H1 (cell line): ENCODE measurements at regions not wholly inside any gene's neighbourhood (a gene's known extent, or its start where the extent isn't known, plus 50 kb on each side); places are given as distances from the start of the nearest gene placed in this dataset.

Experiments used
- CTCF ChIA-PET: fragments of 300-600 bp; sonication (Branson Sonifier 250); formaldehyde crosslinking; loops from one replicate; lab custom pipeline; 2021; ENCODE audit not compliant: partially characterized antibody; lab: Charles Lee
- POLR2A ChIA-PET: fragments of 300-600 bp; sonication (Branson Sonifier 250); formaldehyde crosslinking; loops from one replicate; lab custom pipeline; 2021; ENCODE audit warnings: inconsistent platforms; ENCODE audit not compliant: partially characterized antibody; lab: Charles Lee
- DNase-seq, 2 experiments: peaks; one replicate each; pipeline versions ENCODE4 v3.0.0 to v3.0.0-alpha.2; 2010 to 2022; ENCODE audit warnings: low spot score in 2 of 2, low read depth in 1 of 2, mixed read lengths in 1 of 2
- FAIRE-seq: peaks from 2 replicates; lab custom pipeline; 2011; peaks lifted over from hg19 to GRCh38; lab: Jason Lieb, UNC
- H2AFZ ChIP-seq: 2 replicates; pipeline ENCODE4 v1.8.1; 2012; ENCODE audit warnings: low read length, inconsistent platforms
- H2AK5ac ChIP-seq: 2 replicates; pipeline ENCODE4 v1.6.1; 2013; ENCODE audit warnings: low read depth, low read length
- H2BK120ac ChIP-seq: replicated peaks from 2 replicates; pipeline ENCODE3; 2013; ENCODE audit warnings: low read depth, low read length, inconsistent platforms
- H2BK12ac ChIP-seq: 2 replicates; pipeline ENCODE4 v1.6.1; 2013; ENCODE audit warnings: low read depth, low read length
- H2BK15ac ChIP-seq: 2 replicates; pipeline ENCODE4 v1.6.1; 2013; ENCODE audit warnings: low read length
- H2BK20ac ChIP-seq: 2 replicates; pipeline ENCODE4 v1.6.1; 2013; ENCODE audit warnings: low read length
- H2BK5ac ChIP-seq: 2 replicates; pipeline ENCODE4 v1.6.1; 2013; ENCODE audit warnings: low read depth, low read length
- H3K14ac ChIP-seq: 2 replicates; pipeline ENCODE4 v1.6.1; 2013; ENCODE audit warnings: inconsistent platforms; ENCODE audit not compliant: insufficient read length
- H3K18ac ChIP-seq: 2 replicates; pipeline ENCODE4 v1.6.1; 2013; ENCODE audit warnings: low read length; ENCODE audit errors: extremely low read depth
- H3K23ac ChIP-seq: 2 replicates; pipeline ENCODE4 v1.6.1; 2013; ENCODE audit warnings: inconsistent platforms; ENCODE audit not compliant: insufficient read length
- H3K23me2 ChIP-seq: 2 replicates; pipeline ENCODE4 v1.6.1; 2013; ENCODE audit warnings: low read depth, low read length
- H3K27ac ChIP-seq: 2 replicates; pipeline ENCODE4 v1.6.1; 2011; ENCODE audit warnings: low read depth, low read length, inconsistent platforms
- H3K27me3 ChIP-seq, 4 experiments: replicated peaks in 1 of 4; 1 replicate in 1 of 4; 2 replicates in 3 of 4; pipeline versions ENCODE4 v1.6.1 to v1.8.1; 2011 to 2013; ENCODE audit warnings: low read length in 3 of 4, mild to moderate bottlenecking in 3 of 4, inconsistent platforms in 2 of 4, mixed read lengths in 2 of 4, moderate library complexity in 1 of 4; ENCODE audit not compliant: control insufficient read depth in 3 of 4, insufficient read depth in 3 of 4; ENCODE audit errors: extremely low read depth in 1 of 4
- H3K36me3 ChIP-seq, 4 experiments: 2 replicates each; pipeline versions ENCODE4 v1.6.1 to v1.8.1; 2011 to 2013; ENCODE audit warnings: mild to moderate bottlenecking in 4 of 4, low read length in 3 of 4, moderate library complexity in 2 of 4, control low read depth in 1 of 4, inconsistent platforms in 1 of 4; ENCODE audit not compliant: insufficient read depth in 4 of 4, control insufficient read depth in 2 of 4
- H3K4ac ChIP-seq: replicated peaks from 2 replicates; pipeline ENCODE3; 2013; ENCODE audit warnings: low read length, low read depth, mixed read lengths, inconsistent platforms; ENCODE audit not compliant: insufficient read length
- H3K4me1 ChIP-seq, 4 experiments: replicated peaks in 1 of 4; 1 replicate in 1 of 4; 2 replicates in 3 of 4; pipeline versions ENCODE4 v1.6.1 to v1.8.1; 2011 to 2013; ENCODE audit warnings: low read length in 3 of 4, inconsistent platforms in 2 of 4, mixed read lengths in 1 of 4; ENCODE audit not compliant: insufficient read depth in 4 of 4, control insufficient read depth in 3 of 4
- H3K4me2 ChIP-seq, 2 experiments: 2 replicates each; pipeline versions ENCODE4 v1.6.1 to v1.8.1; 2011 to 2013; ENCODE audit warnings: low read depth in 2 of 2, low read length in 2 of 2, control low read depth in 1 of 2, inconsistent platforms in 1 of 2, mild to moderate bottlenecking in 1 of 2; ENCODE audit not compliant: insufficient read depth in 1 of 2
- H3K4me3 ChIP-seq, 4 experiments: fragments of 200-600, 300-600 bp in 1 of 4; sonication (generic), shearing (Covaris generic), sonication (Bioruptor Twin) in 1 of 4; 2 replicates each; pipeline versions ENCODE4 v1.5.1 to v1.8.1; 2011 to 2016; ENCODE audit warnings: low read length in 4 of 4, low read depth in 3 of 4, control low read depth in 2 of 4, inconsistent platforms in 2 of 4, mild to moderate bottlenecking in 2 of 4, mixed read lengths in 1 of 4, moderate library complexity in 1 of 4; ENCODE audit not compliant: insufficient read depth in 2 of 4; ENCODE audit errors: extremely low read depth in 1 of 4
- H3K56ac ChIP-seq: replicated peaks from 2 replicates; pipeline ENCODE3; 2013; ENCODE audit warnings: low read depth, mild to moderate bottlenecking, mixed read lengths, low read length, inconsistent platforms; ENCODE audit not compliant: insufficient read length
- H3K79me1 ChIP-seq: 2 replicates; pipeline ENCODE4 v1.6.1; 2013; ENCODE audit warnings: low read depth, low read length, control low read depth
- H3K79me2 ChIP-seq, 2 experiments: 2 replicates each; pipeline versions ENCODE4 v1.6.1 to v1.8.1; 2012 to 2013; ENCODE audit warnings: low read length in 2 of 2, mild to moderate bottlenecking in 2 of 2, inconsistent platforms in 1 of 2; ENCODE audit not compliant: insufficient read depth in 2 of 2, control insufficient read depth in 1 of 2
- H3K9ac ChIP-seq, 4 experiments: replicated peaks in 1 of 4; 1 replicate in 1 of 4; 2 replicates in 3 of 4; pipeline versions ENCODE4 v1.6.1 to v1.8.1; 2011 to 2013; ENCODE audit warnings: low read depth in 3 of 4, low read length in 3 of 4, control low read depth in 2 of 4, mild to moderate bottlenecking in 2 of 4, moderate library complexity in 2 of 4, inconsistent platforms in 1 of 4; ENCODE audit errors: extremely low read depth in 1 of 4
- H3K9me3 ChIP-seq, 2 experiments: 2 replicates each; pipeline versions ENCODE4 v1.6.1 to v1.8.1; 2012 to 2013; ENCODE audit warnings: mild to moderate bottlenecking in 2 of 2, moderate library complexity in 2 of 2, control low read depth in 1 of 2, inconsistent platforms in 1 of 2, low read depth in 1 of 2, low read length in 1 of 2, mixed read lengths in 1 of 2; ENCODE audit not compliant: insufficient read depth in 2 of 2
- H4K20me1 ChIP-seq, 2 experiments: replicated peaks in 1 of 2; 2 replicates each; pipeline versions ENCODE3 to v1.8.1; 2011 to 2013; ENCODE audit warnings: inconsistent platforms in 2 of 2, low read length in 2 of 2, mild to moderate bottlenecking in 1 of 2; ENCODE audit not compliant: insufficient read depth in 2 of 2, control insufficient read depth in 1 of 2
- H4K5ac ChIP-seq: 2 replicates; pipeline ENCODE4 v1.6.1; 2013; ENCODE audit warnings: low read length, low read depth, mixed read lengths, inconsistent platforms; ENCODE audit not compliant: insufficient read length
- H4K8ac ChIP-seq: 2 replicates; pipeline ENCODE4 v1.8.0; 2013; ENCODE audit warnings: mild to moderate bottlenecking, moderate library complexity, low read length, inconsistent platforms; ENCODE audit not compliant: insufficient read depth; ENCODE audit errors: extremely low read depth
- H4K91ac ChIP-seq: replicated peaks from 2 replicates; pipeline ENCODE3; 2013; ENCODE audit warnings: low read length, mixed read lengths, inconsistent platforms; ENCODE audit not compliant: insufficient read length
- CBX8 ChIP-seq: fragments of 300-800, 300-1000 bp; sonication (generic); IDR thresholded peaks from 2 replicates; pipeline ENCODE4 v1.7.1; 2016; ENCODE audit warnings: low read depth, low read length, borderline replicate concordance
- HDAC6 ChIP-seq: IDR thresholded peaks from one replicate; pipeline ENCODE4 v1.7.1; 2012; ENCODE audit warnings: low read depth, mild to moderate bottlenecking, inconsistent platforms, low read length, moderate library complexity
- NRF1 ChIP-seq: IDR thresholded peaks from 2 replicates; pipeline ENCODE4 v1.6.1; 2011; ENCODE audit warnings: mild to moderate bottlenecking, low read depth, low read length, improper control_type of control experiment
- RNF2 ChIP-seq: fragments of 200-900, 300-1000 bp; sonication (generic); IDR thresholded peaks from 2 replicates; pipeline ENCODE4 v1.7.1; 2016; ENCODE audit warnings: borderline replicate concordance, low read depth, mild to moderate bottlenecking, antibody characterized with exemption, low read length; ENCODE audit not compliant: poor library complexity, severe bottlenecking; ENCODE audit errors: missing control alignments
- SP4 ChIP-seq: IDR thresholded peaks from 2 replicates; pipeline ENCODE4 v1.6.1; 2012; ENCODE audit warnings: low read length, inconsistent platforms
- TAF1 ChIP-seq: IDR thresholded peaks from 2 replicates; pipeline ENCODE4 v1.6.1; 2011; ENCODE audit warnings: mild to moderate bottlenecking, low read depth, low read length
- WGBS, 2 experiments: shearing (Covaris generic) in 1 of 2; methylation state at CpG; one replicate each; pipeline versions ENCODE4 v1.1.6 to v1.1.7; 2013 to 2015; ENCODE audit warnings: low lambda C conversion rate in 2 of 2, mixed read lengths in 2 of 2, inconsistent platforms in 1 of 2, low coverage in 1 of 2, missing lambda C conversion rate in 1 of 2; ENCODE audit not compliant: insufficient replicate concordance in 2 of 2, insufficient coverage in 1 of 2, insufficient read length in 1 of 2; ENCODE audit errors: extremely low coverage in 1 of 2, missing lambda C conversion rate in 1 of 2; 5-methylcytosine and 5-hydroxymethylcytosine counted together
- TF ChIP-seq, protein P1 (sequence below): IDR thresholded peaks from 2 replicates; pipeline ENCODE4 v1.6.1; 2012; ENCODE audit warnings: inconsistent platforms

DNA sequence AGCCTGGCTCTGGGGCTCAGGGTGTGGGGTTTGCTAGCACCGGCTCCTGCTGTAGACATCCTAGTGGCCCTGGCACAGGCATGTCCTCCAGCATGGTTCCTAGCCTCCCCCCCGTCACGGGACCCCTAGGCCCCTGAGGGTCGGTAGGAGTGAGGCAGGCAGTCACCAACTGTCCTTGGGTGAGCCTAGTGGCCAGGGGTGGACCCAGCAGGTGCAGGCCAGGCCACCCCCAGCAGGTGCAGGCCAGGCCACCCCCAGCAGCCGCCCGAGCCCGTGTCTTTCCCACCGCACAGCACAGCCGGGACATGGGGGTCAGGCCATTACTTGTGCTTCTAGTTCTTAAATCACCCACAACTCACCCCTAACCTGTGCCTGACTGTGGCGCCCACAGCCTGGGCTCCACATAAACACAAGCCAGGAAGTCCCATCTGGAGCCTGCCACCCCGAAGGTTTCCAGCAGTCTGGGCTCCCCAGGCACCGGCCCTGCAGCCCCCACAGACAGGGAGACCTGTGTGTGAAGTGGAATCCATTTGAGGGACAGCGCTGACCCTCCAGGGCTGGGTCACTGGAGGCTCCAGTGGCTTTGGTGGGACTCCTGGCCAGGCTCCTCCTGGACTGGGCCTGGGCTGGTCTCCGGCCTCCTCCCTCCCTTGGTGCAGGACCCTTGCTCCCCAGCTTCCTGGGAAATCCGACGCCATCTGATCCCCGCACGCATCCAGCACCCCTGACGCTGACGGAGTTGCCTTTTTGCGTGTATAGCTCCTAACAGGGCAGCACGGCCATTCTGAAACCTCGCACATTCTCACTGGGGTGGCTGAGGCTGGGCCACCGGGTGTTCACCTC is 114.1 kb upstream of the LPCAT1 start:
- Histone ChIP-seq H3K9me3 (no peaks in the 10 kb centered on the region), H3K4ac (no peak overlapping the region), H3K9ac (no peak overlapping the region), H3K14ac (no peak overlapping the region), H2BK5ac (no peak overlapping the region), H3K36me3 (no peaks in the 10 kb centered on the region), H4K8ac (no peak overlapping the region), H2BK15ac (no peak overlapping the region), H3K79me1 (no peaks in the 10 kb centered on the region), H3K79me2 (no peaks in the 10 kb centered on the region), H4K20me1 (no peaks in the 10 kb centered on the region), H3K56ac (no peak overlapping the region), H3K4me2 (no peak overlapping the region), H4K91ac (no peak overlapping the region), H2AK5ac (no peak overlapping the region), H3K18ac (no peak overlapping the region), H3K4me1 (peaks cover 0 to 17% (median 5%) of the 10 kb centered on the region in 4 experiments; a peak in 6 of 7 replicates), H3K23me2 (no peaks in the 10 kb centered on the region), H3K23ac (no peak overlapping the region), H3K4me3 (no peak overlapping the region), H2BK120ac (no peak overlapping the region), H3K27me3 (peaks cover 0 to 4% (median 1%) of the 10 kb centered on the region in 4 experiments; a peak in 2 of 7 replicates), H2BK12ac (no peak overlapping the region), H2BK20ac (no peak overlapping the region), H2AFZ (no peak overlapping the region), H3K27ac (no peak overlapping the region), H4K5ac (no peak overlapping the region)
- FAIRE-seq = no peak
- DNase-seq = no peak
- ChIA-PET CTCF (interaction anchor here (1.4 to 3.9 kb wide), 2 partner anchors 16 to 158 kb away, joined by 3 to 17 read pairs; no protein-coding TSS in a partner anchor), POLR2A (no interaction called here)
- no peak for TF ChIP-seq TAF1
- TF ChIP-seq HDAC6 = no peak
- TF ChIP-seq SP4 = no peak
- TF ChIP-seq RNF2 = no peak
- TF ChIP-seq, protein P1, sequence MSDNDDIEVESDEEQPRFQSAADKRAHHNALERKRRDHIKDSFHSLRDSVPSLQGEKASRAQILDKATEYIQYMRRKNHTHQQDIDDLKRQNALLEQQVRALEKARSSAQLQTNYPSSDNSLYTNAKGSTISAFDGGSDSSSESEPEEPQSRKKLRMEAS = no peak
- no peak for TF ChIP-seq NRF1
- no peak for TF ChIP-seq CBX8
- WGBS, 2 experiments = 95% methylated on average over 23 of the region's 24 CpGs; no CpG with 5 or more reads in 1 of the 2 experiments
